ENCODE measurements at regions not wholly inside any gene's neighbourhood (a gene's known extent, or its start where the extent isn't known, plus 50 kb on each side); places are given as distances from the start of the nearest gene placed in this dataset.

- no peak for TF ChIP-seq CTCF (conservative IDR thresholded peaks at IDR 0.05; ENCODE audit: low read depth)
- DNase-seq (ENCODE audit: low spot score): no peak
- ChIA-PET CTCF (no interaction called here), POLR2A (ENCODE audit: low non-redundant PET) (no interaction called here)
- no peak overlapping the region for H3K27ac ChIP-seq
These were observed 192.4 kb upstream of the FSTL5 start for GRCh38 chr4:162356181-162356580.

GRCh38 chr4:162352580-162353107 is 188.8 kb upstream of the FSTL5 start:
- no peak for TF ChIP-seq CTCF (conservative IDR thresholded peaks at IDR 0.05; ENCODE audit: low read depth)
- no peak overlapping the region for H3K27ac ChIP-seq
- POLR2A ChIA-PET (ENCODE audit: low non-redundant PET): no interaction called here
- CTCF ChIA-PET: interaction anchor here (0.6 kb wide), 1 partner anchor 1836 kb away, joined by 4 read pairs; no protein-coding TSS in a partner anchor
- no peak for DNase-seq (ENCODE audit: low spot score)

- no peak overlapping the region for H3K27ac ChIP-seq
- no peak for TF ChIP-seq CTCF (conservative IDR thresholded peaks at IDR 0.05; ENCODE audit: low read depth)
- ChIA-PET POLR2A (ENCODE audit: low non-redundant PET) (no interaction called here), CTCF (no interaction called here)
- no peak for DNase-seq (ENCODE audit: low spot score)
These were observed 186.5 kb upstream of the FSTL5 start for GRCh38 chr4:162350331-162350730.

- H3K27ac ChIP-seq: no peak overlapping the region
- TF ChIP-seq CTCF (conservative IDR thresholded peaks at IDR 0.05; ENCODE audit: low read depth): no peak
- ChIA-PET CTCF (interaction anchor here (0.8 kb wide), 1 partner anchor 235 kb away, joined by 4 read pairs; no protein-coding TSS in a partner anchor), POLR2A (ENCODE audit: low non-redundant PET) (no interaction called here)
- DNase-seq (ENCODE audit: low spot score): no peak
These were observed 185.6 kb upstream of the FSTL5 start for GRCh38 chr4:162349395-162349794.

GRCh38 chr4:162347842-162348213 is 184.0 kb upstream of the FSTL5 start:
- no peak for DNase-seq (ENCODE audit: low spot score)
- CTCF ChIA-PET: no interaction called here
- POLR2A ChIA-PET (ENCODE audit: low non-redundant PET): no interaction called here
- no peak overlapping the region for H3K27ac ChIP-seq
- TF ChIP-seq CTCF (conservative IDR thresholded peaks at IDR 0.05; ENCODE audit: low read depth): no peak

GRCh38 chr4:162347156-162347841 is 183.5 kb upstream of the FSTL5 start:
- H3K27ac ChIP-seq: no peak overlapping the region
- ChIA-PET CTCF (no interaction called here), POLR2A (ENCODE audit: low non-redundant PET) (no interaction called here)
- DNase-seq (ENCODE audit: low spot score): no peak
- no peak for TF ChIP-seq CTCF (conservative IDR thresholded peaks at IDR 0.05; ENCODE audit: low read depth)

All from RWPE1 (cell line).